ENCODE measurements at regions not wholly inside any gene's neighbourhood (a gene's known extent, or its start where the extent isn't known, plus 50 kb on each side); places are given as distances from the start of the nearest gene placed in this dataset.
A peak's percentile ranks its signal among the peaks of the same experiment; 100 is the strongest.
"Not testable (repeated sequence)": the region's sequence is repeated elsewhere in the genome, so short reads cannot be mapped to it uniquely, and the experiment has no call there.

GRCh38 chr6:74287441-74287840 is 591.4 kb downstream of the CD109 start:
- no peak for DNase-seq (ENCODE audit: low spot score)

- DNase-seq (ENCODE audit: low spot score): no peak
These were observed 588.3 kb downstream of the CD109 start for GRCh38 chr6:74284284-74284683.

- DNase-seq (ENCODE audit: low spot score): no peak
These were observed 587.5 kb downstream of the CD109 start for GRCh38 chr6:74283532-74283931.

- no peak for DNase-seq (ENCODE audit: low spot score)
These were observed 586.2 kb downstream of the CD109 start for GRCh38 chr6:74282143-74282689.

GRCh38 chr6:74280130-74280692 is 584.2 kb downstream of the CD109 start:
- DNase-seq (ENCODE audit: low spot score): no peak

GRCh38 chr6:74277777-74278186 is 581.8 kb downstream of the CD109 start:
- no peak for DNase-seq (ENCODE audit: low spot score)

- DNase-seq (ENCODE audit: low spot score): no peak
These were observed 577.5 kb downstream of the CD109 start for GRCh38 chr6:74273541-74273940.

GRCh38 chr6:74269600-74269858 is 573.5 kb downstream of the CD109 start:
- no peak for DNase-seq (ENCODE audit: low spot score)

- DNase-seq (ENCODE audit: low spot score): no peak
These were observed 573.0 kb downstream of the CD109 start for GRCh38 chr6:74268815-74269599.

GRCh38 chr6:74259981-74260380 is 564.0 kb downstream of the CD109 start:
- DNase-seq (ENCODE audit: low spot score): no peak

- no peak for DNase-seq (ENCODE audit: low spot score)
These were observed 560.8 kb downstream of the CD109 start for GRCh38 chr6:74256781-74257180.

GRCh38 chr6:74256381-74256780 is 560.4 kb downstream of the CD109 start:
- no peak for DNase-seq (ENCODE audit: low spot score)

GRCh38 chr6:74255007-74255406 is 559.0 kb downstream of the CD109 start:
- not testable (repeated sequence) for DNase-seq (ENCODE audit: low spot score)

- not testable (repeated sequence) for DNase-seq (ENCODE audit: low spot score)
These were observed 558.1 kb downstream of the CD109 start for GRCh38 chr6:74254147-74254546.

- DNase-seq (ENCODE audit: low spot score): no peak
These were observed 557.3 kb downstream of the CD109 start for GRCh38 chr6:74253261-74253660.

- DNase-seq (ENCODE audit: low spot score): no peak
These were observed 554.3 kb downstream of the CD109 start for GRCh38 chr6:74250161-74250818.

- no peak for DNase-seq (ENCODE audit: low spot score)
These were observed 553.7 kb downstream of the CD109 start for GRCh38 chr6:74249658-74250057.

GRCh38 chr6:74248966-74249365 is 553.0 kb downstream of the CD109 start:
- DNase-seq (ENCODE audit: low spot score): no peak

- DNase-seq (ENCODE audit: low spot score): peak; percentile 36
These were observed 526.8 kb downstream of the CD109 start for GRCh38 chr6:74222768-74223333.

GRCh38 chr6:74213995-74214394 is 518.0 kb downstream of the CD109 start:
- no peak for DNase-seq (ENCODE audit: low spot score)

- no peak for DNase-seq (ENCODE audit: low spot score)
These were observed 512.2 kb downstream of the CD109 start for GRCh38 chr6:74208239-74208638.

GRCh38 chr6:74199215-74199915 is 503.4 kb downstream of the CD109 start:
- DNase-seq (ENCODE audit: low spot score): no peak

Data from SK-N-DZ (cell line).